HG03565 (cell line): ENCODE measurements at regions not wholly inside any gene's neighbourhood (a gene's known extent, or its start where the extent isn't known, plus 50 kb on each side); places are given as distances from the start of the nearest gene placed in this dataset.
"Not testable (repeated sequence)": the region's sequence is repeated elsewhere in the genome, so short reads cannot be mapped to it uniquely, and the experiment has no call there.

Experiments used
- ATAC-seq: cut with Tn5 transposase; IDR thresholded peaks from one replicate; pipeline ENCODE4 v1.9.1; 2021; ENCODE audit warnings: mild to moderate bottlenecking, moderate library complexity; ENCODE audit not compliant: unreplicated experiment

GRCh38 chr2:176781570-176782217, 430.9 kb upstream of the HNRNPA3 start:
- no peak for ATAC-seq

DNA sequence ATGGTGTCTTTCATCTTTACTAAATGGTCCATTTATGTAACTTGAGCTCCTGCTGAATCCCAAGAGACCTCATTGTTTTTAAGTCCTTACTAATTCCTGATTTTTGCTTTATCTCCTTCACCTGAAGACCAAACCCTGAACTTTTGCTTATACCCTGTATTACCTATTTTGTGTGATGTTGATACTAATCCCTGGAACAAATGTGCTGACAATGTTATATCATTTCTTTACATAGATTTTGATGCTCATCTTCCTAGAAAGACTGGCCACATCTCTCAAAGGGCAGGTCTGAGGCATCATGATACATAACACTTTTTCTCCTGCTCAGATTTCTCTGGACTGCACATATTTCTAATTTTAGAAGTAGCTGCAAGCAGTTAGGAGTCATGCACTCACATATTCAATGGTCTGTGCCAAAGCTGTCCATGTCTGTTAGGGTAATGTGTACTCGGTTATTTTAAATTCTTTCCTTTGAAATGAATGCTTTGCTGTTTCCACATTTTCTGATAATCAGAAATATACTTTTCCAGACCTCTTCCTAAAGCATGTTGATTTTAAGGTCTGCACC, 427.9 kb upstream of the HNRNPA3 start:
- no peak for ATAC-seq

DNA sequence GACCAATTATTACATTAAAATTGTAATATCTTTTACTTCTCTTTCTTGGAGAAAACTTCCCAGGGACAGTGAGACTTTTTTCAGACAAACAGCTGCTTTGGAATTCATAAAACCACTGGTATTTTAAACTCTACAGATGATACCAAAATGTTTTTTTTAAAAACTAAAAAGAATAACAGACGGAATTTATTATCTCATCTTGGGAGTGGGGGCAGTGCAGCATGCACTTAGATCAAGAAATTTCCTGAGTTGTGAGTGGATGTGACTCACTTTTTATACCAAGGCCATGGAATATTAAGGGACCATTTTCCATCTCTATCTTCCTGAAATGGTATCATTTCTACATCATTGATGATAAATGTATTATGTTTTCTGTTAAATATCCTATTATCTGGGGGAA, 422.8 kb upstream of the HNRNPA3 start:
- no peak for ATAC-seq

DNA sequence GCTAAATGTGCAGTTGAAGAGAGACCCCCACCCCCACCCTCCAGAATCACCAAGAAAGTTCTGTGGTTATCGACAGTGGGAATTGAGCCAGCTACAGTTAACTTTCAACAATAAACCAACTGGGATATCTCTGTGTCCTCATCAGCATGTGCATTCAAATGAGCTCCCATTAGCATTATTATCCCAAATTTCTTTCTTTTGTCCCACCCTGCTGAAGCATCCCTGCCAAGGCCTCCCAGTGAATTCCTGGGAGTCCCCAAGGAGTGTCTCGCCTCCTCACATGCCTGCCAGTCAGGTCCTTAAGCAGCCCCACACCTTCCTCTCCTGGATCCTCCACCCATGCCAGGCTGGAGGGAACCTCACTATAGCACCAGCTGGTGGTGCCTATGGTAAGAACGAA, 422.1 kb upstream of the HNRNPA3 start:
- ATAC-seq = no peak

- no peak for ATAC-seq
Measured at GRCh38 chr2:176793792-176794191, 418.8 kb upstream of the HNRNPA3 start.

GRCh38 chr2:176794392-176794791, 418.2 kb upstream of the HNRNPA3 start:
- no peak for ATAC-seq

DNA sequence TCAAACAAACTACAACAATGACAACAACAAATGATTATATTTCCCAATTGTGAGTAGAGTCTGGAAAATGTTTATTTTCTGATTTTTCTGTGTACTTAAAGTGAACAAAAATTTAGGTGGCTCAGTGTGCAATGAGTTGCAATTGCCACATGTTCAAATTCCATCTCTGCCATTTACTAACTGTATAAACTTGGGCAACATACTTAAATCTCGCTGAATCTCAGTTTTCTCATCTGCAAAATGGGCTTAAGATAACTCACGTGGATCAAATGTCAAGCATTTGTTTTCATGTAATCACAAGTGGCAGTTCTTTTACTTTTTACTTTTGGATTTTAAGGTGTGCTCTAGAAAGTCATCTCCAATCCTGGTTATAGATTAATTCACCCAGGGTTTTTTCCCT, 416.8 kb upstream of the HNRNPA3 start:
- ATAC-seq = no peak

DNA sequence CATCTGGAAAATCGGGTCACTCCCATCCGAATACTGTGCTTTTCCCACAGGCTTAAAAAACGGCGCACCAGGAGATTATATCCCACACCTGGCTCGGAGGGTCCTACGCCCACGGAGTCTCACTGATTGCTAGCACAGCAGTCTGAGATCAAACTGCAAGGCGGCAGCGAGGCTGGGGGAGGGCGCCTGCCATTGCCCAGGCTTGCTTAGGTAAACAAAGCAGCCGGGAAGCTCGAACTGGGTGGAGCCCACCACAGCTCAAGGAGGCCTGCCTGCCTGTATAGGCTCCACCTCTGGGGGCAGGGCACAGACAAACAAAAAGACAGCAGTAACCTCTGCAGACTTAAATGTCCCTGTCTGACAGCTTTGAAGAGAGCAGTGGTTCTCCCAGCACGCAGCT, 415.9 kb upstream of the HNRNPA3 start:
- not testable (repeated sequence) for ATAC-seq

GRCh38 chr2:176804392-176804791, 408.2 kb upstream of the HNRNPA3 start:
- ATAC-seq = no peak

DNA sequence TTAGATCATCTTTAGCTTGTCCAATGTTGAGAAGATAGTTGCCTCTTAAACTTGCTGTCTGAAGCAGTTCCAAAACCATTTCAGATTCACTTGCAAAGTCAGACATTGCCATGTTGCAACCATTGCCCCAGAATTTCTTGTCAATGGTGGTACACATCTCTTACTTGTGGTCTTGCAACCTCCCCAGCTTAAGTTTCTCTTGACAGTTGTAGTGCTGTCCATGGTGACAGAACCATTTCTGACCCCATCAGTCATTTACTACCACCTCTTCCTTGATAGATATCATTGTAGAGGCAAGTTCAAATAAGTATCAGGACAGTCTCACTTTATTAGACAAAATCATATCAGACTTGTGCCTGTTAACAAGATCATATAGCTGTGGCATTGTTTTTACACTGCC, 407.2 kb upstream of the HNRNPA3 start:
- no peak for ATAC-seq

- no peak for ATAC-seq
Measured at GRCh38 chr2:176812246-176812775, 400.3 kb upstream of the HNRNPA3 start.

DNA sequence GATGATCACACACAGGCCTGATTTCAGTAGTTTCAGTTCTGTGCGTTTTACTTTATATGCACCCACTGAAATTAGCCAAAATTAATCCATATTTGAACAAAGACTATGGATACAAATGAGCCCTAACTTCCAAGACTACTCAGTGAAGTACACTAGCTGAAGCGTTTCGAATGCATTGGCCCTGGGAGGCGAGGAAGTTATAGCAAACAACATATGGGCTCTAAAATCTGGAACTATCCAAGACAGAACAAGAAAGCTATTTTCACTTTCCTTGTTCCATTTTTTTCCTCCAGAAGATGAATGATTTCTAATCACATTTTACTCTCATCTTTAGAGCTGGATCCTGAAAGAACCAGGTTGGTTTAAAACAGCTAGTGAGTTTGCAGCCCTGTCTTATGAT, 399.4 kb upstream of the HNRNPA3 start:
- no peak for ATAC-seq

- ATAC-seq = no peak
Measured at GRCh38 chr2:176813621-176814049, 399.0 kb upstream of the HNRNPA3 start.

DNA sequence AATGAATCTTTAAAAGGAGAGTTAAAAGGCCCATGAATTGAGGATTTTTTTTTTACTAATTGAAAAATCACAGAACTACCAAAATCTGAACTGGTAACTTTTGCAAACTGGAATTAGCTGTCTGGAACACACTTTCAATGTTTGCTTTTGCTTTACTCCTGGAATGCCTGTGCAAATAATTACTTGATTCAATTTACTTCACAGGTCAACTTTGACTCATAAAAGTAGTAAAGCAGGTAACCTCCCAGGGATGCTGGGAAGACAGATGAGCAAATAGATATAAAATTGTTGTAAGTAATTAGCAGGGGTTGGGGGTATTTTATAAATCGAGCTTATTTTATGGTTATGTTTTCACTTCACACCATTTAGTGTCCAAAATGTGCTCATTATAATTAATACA, 398.3 kb upstream of the HNRNPA3 start:
- no peak for ATAC-seq

DNA sequence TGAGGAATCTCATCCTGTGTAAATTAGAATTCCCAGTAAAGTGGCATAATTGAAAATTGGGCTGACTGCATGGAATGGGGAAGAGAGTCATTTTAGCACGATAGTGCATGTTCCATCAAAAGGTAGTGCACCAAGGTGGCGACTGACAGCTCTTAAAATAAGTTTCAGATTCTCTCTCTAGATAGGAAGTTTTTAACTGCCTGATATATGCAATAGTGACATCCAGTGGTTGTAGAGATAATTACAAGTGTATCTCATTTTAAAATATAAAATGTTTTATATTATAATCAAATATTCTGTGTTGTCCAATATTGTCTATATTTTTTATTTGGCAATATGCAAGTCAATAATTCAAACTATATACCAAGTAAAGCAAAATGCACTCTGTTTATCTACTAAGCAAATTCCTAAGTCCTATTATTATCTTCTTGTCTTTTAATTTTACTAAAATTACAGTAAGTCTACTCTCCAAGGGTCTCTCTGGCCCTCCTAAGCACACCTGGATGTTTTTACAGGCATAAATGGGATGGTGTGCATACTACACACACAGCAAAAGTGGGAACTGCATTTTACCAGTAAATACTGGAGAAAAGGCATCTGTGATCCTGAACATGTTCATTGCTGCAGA, 397.7 kb upstream of the HNRNPA3 start:
- ATAC-seq = peak; percentile 57

- ATAC-seq = no peak
Measured at GRCh38 chr2:176817061-176817565, 395.5 kb upstream of the HNRNPA3 start.

DNA sequence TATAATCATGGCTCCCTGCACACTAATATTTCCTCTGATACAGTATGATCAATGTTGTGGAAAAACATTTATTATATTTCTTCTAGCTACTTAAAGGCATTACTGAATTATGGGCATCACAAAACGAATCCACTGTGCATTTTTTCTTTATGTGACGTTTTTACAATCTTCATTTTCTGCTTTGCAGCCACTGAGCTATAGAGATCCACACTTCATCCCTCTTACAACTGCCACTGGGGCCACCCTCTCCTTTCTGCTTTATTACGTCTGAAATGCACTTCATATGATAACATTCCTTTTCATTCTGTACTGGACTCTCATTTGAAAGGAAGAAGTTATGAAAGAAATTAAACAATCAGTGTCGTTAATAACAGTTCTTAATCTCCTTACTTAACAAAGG, 394.5 kb upstream of the HNRNPA3 start:
- ATAC-seq = no peak

DNA sequence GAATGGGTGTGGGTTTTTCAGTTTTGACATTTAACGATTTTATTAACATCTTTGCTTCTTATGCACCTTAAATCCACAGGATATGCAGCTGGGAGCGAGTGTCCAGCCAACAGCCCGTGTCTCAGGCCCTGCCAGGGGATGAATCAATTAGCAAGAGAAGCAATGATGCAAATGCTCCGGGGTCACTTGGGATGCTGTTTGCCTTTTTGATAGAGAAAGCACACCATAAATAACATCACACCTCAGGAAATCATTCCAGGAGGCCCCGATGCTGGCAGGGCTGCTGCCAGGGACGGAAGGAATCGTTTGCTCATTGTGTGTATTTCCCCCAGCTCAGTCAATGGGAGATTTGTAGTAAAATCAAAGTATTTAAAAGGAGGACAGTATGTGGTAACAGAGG, 394.0 kb upstream of the HNRNPA3 start:
- ATAC-seq = no peak

DNA sequence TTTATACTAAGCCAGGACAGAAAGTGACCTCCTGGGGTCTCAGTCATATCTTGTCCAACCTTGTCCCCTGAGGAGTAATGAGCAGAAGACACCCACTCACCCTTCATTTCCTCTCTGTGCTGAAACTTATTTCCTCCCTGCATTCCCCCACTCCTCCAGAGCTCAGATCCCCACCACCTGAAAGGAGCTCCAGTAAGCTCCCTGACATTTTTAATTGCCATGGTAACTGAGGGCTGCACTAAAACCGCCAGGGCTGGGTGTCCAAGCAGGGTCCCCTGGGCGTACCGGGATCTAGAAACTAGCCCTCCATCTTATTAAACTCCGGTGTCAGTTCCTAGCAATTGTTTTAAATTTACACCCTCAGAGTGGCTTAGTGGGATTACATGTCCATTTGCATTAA, 393.3 kb upstream of the HNRNPA3 start:
- no peak for ATAC-seq

DNA sequence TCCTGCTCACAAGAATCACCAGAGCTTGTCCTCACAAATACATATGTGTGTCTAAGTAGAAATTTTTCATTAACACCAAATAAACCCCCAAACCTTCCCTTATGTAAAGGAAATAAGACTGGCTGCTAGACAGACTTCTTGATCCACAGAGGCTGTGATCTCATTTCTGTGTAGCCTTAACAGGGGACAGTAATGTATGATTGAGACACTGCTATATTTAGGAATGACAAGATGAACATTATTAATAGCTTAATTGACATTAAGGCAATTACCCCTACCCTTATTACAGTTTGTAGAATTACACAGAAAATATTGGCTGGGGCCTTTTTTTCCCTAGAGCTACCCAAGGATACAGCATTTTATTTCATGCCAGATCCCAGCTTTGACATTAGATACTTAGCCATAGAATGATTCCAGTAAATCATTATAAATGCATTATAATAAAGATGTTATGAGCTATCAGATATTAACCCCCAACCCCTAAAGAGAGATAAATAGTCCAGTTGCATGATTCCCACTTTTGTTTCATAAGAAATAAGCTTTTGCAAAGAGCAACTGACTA, 392.1 kb upstream of the HNRNPA3 start:
- ATAC-seq = no peak

GRCh38 chr2:176821350-176821749, 391.2 kb upstream of the HNRNPA3 start:
- no peak for ATAC-seq

DNA sequence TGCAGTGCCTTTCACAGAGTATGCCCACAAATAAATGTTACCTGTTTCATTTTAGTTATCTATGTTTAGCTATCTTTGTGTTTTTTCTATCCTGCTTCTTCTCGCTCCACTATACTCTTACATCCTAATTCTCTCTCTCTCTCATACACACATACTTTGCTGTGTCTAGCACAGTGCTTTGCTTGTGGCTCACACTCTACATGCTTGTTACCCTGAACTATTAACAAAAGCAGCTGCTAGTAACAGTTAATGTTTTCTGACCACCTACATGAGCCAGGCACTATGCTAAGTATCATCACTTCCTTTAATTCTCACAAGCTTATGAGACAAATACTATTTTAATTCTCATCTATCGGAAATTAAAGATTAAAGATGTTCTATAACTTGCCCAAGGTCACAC, 390.5 kb upstream of the HNRNPA3 start:
- ATAC-seq = no peak
